SIG-M5 treated with dmso at 0.1 percent for 504 hours (cell line): ENCODE measurements at regions not wholly inside any gene's neighbourhood (a gene's known extent, or its start where the extent isn't known, plus 50 kb on each side); places are given as distances from the start of the nearest gene placed in this dataset.
"Not testable (repeated sequence)": the region's sequence is repeated elsewhere in the genome, so short reads cannot be mapped to it uniquely, and the experiment has no call there.

Experiments used
- DNase-seq: peaks from one replicate; lab custom pipeline; 2025; ENCODE audit not compliant: unreplicated experiment; lab: John Stamatoyannopoulos, UW

DNA sequence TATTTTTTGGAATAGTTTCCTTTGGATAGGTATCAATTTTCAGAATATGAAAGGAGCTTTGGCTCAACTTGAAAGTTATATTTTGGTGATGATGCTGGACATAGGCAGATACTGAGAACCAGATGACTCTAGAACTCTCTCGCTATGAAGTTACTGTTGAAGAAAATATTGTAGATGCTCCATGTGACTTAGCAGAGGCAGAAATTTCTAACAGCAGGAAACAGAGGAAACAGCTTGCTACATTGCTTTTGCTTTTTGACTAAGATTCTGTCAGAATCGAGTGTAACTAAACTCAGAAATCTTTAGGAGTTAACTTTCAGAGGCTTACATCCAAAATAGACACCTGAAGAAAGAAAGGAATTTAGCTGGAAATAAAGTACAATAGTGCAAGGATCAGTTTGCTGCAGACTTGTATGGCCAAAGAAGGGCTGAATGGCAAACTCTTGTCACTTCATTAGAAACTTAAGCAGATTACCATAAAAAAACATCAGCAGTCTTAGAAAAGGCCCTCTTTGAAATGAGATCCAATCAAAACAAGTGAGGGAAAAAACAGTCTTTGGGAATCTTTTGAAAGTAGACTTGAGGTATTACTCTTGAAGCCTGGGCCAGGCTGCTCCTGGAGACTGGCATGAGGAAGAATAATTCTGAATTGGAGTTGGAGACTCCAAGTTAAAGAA, 911.8 kb downstream of the FSCB start:
- no peak for DNase-seq

DNA sequence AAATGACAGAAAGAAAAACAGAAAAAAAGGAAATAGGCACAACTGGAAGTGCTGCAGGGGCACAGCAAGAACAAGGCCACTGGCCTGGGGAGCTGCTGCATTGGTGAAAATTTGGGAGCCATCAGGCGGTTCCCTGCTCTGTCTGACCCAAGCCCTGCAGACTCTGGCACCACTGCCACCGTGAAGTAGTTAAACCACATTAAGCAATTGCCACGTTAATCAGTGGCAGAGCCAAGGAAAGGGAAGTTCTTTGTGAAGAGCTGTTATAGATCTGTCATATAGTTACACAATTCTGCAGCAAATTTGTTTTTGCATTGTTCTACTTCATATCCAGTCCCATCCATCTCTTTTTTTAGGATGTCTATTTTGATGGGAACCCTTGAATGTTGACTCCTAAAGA, 915.3 kb downstream of the FSCB start:
- DNase-seq = peak; percentile 64

DNA sequence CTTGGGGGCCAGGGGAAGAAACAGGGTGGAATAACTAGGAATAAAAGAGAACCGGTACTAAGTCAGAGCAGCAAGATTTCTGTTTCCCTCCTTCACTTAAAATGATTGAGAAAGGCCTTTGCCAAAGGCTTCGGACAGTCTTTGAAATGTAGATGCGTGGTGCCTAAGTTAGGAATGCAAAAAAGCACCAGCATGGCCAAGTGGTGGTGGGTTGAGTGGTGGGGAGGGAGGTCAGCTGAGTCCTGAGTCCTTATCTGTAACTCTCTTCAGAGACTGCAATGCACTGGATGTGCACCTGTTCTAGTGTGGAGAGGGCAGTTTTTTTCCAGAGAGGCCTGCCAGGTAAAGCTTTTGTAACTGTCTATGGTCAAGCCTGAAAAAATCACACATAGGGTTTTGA, 919.9 kb downstream of the FSCB start:
- no peak for DNase-seq

DNA sequence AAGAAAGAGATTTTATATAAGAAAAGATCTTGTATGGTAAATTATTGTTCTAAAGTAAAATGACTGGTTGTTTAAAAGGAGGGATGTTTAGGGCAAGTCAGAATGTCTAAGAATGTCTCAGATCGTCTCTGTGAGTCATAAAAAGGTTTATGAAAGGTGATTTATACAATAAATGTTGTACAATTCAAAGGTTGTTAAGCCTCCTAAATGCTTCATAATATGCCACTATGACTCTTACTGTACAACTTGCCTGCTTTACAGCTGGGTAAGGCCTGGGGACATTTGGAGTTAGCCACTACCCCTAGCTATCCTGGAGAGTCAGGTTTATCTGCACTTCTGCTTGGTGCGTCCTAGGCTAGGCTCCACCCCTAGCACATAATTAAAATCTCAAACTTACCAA, 927.4 kb downstream of the FSCB start:
- DNase-seq = no peak

DNA sequence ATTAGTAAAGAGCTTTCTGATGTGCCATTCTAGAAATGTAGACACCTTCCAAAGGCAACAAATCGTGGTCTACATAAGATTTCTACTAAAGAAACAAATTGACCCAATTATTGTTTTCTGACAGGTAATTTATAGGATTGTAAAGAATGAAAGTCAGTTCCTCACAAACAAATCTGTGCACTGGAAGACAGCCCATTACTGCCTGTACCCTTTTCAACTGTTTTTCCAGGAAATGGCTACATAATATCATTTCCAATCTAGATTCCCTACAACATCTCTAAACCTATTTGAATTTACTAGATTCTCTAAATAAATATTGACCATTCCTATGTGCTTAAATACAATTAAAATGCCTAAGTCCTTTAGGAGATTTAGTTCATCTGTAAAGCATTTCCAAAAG, 939.1 kb downstream of the FSCB start:
- no peak for DNase-seq

DNA sequence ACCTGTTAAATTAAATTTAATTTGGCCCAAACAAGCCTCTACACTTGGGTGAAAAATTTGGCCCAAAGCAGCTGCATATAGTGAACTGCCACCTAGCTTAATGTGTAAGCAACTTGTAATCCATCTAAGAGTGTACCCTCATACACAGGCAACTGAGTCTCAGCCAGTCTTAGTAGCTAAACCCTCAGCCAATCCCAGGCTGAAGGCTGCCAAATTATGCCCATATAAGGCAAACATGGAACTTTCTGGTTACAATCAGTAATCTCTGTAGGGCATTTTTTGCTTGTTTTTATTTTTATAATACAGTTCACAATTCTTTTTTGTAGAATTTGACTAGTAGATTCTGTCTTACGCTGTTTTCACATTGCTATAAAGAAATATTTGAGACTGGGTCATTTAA, 958.7 kb downstream of the FSCB start:
- no peak for DNase-seq

DNA sequence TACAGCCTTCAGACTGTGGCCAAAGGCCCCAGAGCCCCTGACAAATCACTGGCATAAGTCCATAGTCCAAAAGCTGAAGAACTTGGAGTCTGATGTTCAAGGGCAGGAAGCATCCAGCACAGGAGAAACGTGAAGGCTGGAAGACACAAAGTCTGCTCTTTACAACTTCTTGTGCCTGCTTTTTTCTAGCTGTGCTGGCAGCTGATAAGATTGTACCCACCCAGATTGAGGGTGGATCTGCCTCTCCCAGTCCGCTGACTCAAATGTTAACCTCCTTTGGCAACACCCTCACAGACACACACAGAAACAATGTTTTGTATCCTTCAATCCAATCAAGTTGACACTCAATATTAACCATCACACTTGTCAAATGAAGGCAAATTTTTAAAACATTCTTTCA, 959.5 kb downstream of the FSCB start:
- not testable (repeated sequence) for DNase-seq

DNA sequence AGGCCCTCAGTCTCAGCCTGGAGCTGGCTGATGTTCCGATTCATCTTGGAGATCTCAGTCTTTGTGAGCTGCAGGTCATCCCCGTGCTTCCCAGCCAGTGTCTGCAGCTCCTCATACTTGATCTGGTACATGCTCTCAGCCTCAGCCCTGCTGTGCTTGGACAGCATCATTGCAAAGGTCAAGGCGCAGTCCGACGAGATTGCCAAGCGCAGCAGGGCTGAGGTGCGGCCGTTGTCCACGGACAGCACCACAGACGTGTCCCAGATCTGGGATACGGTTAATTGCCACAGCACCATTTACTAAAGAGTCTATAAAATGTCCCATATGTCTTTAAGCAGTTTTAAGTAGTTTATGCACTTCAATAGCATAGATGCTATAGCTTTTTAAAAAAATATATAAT, 965.7 kb downstream of the FSCB start:
- DNase-seq = no peak

DNA sequence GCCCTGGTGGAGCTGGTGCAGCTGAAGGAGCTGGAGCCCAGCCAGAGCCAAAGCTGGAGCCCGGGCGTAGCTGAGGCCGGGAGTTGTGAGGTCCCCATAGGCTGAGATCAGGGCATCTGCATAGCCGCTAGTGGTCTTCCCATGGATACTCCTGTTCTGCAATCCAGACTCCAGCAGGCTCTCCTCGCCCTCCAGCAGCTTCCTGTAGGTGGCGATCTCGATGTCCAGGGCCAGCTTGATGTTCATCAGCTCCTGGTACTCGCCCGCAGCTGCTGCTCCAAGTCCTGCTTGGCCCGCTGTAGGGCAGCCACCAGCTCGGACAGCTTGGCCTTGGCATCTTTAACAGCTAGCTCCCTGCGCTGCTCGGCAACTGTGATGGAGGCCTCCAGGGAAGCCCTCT, 966.1 kb downstream of the FSCB start:
- no peak for DNase-seq

DNA sequence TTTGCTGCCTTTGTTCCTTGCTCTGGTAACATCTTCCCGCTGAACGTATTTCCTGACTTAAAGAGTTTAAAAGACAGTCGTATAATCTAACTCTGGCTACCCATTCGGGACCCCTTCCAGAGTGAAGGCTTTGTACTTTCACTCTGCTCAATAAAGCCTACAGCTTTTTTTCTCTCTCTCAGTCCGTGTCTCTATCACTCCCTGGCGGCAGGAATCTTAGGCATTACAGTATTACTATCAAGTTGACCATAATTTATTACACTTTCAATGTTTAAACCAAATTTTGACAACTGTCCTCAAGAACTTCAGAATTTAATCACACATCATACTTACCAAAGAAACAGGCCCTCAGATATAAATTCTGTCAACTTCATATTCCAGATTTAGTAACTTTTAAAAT, 967.9 kb downstream of the FSCB start:
- peak; percentile 9 for DNase-seq

DNA sequence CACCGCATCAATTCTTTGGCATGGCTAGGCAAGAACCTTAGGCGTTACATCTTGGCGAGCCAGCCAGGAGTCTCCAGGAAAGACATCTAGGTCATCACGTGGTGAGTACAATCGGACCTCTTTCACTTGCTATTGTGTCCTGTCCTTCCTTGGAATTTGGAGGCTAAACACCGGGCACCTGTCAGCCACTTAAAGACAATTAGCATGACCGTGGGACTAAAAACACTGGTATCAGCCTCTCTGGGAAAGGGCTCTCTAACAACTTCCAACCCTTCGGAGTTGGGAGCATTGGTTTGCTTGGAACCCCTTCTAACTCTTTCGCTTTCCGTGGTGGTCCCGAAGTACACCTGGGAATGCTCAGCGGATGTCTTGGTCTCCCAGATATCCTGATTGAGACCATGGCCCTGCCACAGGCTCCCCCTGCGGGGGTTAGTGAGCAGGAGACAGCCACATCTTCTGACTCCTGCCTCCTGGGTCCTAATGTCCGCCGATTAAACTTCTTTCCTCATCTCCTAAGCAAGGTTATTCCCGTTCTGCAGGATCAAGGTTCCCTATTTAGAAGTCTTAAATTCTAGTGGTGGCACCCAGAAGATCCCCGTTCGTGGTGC, 971.7 kb downstream of the FSCB start:
- DNase-seq = no peak

DNA sequence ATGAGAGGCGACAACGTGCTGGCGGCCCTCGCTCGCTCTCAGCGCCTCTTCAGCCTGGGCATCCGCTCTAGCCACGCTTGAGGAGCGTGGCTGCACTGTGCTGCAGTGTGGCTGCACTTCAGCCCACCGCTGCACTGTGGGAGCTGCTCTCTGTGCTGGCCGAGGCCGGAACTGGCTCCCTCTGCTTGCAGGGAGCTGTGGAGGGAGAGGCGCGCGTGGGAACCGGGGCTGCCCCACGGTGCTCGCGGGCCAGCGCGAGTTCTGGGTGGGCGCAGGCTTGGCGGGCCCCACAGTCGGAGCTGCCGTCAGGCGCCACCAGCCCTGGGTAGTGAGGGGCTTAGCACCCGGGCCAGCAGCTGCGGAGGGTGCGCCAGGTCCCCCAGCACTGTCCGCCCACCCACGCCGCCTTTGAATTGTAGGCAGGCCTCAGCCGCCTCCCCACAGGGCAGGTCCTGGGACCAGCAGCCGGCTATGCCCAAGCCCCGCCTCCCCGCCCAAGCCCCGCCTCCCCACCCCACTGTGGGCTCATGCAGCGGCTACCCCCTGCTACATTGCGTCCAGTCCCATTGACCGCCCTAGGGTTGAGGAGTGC, 974.2 kb downstream of the FSCB start:
- DNase-seq = no peak

DNA sequence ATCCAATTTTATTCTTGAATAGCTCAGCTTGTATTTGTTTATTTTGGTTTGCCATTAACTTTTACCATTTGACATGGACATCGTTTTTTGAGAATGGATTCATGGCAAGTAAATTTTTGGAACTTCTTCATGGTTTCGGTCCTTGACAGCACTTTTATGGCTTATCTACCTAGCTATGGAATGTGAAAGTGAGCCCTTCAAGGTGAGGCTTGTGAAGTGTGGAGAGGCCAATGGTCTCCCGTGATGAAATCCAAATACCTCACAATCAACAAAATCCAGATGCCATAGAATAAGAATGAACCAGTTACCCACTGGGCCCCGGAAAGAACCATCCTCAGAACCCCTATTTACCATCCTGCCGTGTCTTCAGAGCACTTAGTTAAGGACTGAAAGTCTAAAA, 978.8 kb downstream of the FSCB start:
- no peak for DNase-seq

DNA sequence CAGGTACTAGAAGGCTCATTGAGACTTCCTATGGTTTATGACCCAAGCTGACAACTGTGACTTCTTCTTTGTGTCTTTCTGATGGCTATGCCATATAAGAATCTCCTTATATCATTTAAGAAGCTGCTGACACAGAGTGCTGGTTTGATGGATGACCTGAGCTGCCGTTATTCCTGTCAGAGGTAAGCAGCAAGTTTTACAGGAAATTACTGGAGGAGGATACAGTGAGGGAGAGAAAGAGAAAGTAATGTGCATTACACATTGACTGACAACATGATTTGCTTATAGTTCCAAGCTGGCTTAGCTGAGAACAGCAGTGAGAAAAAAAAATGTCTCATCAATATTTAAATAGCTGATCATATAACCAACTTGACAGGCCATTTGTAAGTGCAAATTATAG, 981.4 kb downstream of the FSCB start:
- no peak for DNase-seq

DNA sequence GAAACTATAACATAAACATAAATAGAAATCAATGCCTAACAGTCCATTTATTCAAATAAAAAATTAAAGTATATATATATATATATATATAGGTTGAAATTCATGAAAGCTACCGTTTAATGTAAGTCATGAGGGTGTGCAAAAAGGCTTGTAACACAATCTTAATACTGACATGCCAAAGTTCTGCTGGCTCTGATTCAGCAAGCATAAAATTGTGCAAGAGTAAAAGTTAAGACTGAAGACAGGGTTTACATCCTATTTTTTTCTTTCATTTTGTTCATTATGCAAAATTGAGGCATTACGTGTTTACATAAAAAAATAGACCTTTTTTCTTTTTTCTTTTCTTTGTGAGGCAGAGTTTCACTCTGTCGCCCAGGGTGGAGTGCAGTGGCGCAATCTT, 984.2 kb downstream of the FSCB start:
- DNase-seq = no peak

DNA sequence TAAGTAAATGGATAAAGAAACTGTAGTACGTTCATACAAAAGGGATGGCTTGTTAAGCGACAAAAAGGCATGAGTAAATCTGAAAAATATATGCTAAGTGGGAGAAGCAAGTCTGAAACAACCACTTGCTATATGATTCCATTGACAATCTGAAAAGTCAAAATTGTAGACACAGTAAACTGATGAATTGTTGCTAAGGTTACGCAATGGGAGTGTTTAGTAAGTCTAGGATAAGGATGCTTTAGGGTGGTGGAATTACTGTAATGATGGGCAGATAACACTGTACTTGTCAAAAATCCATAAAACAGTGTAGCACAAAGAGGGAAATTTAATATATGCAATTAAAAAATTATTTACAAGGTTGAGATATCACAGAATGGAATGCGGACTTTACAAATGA, 984.9 kb downstream of the FSCB start:
- DNase-seq = no peak

DNA sequence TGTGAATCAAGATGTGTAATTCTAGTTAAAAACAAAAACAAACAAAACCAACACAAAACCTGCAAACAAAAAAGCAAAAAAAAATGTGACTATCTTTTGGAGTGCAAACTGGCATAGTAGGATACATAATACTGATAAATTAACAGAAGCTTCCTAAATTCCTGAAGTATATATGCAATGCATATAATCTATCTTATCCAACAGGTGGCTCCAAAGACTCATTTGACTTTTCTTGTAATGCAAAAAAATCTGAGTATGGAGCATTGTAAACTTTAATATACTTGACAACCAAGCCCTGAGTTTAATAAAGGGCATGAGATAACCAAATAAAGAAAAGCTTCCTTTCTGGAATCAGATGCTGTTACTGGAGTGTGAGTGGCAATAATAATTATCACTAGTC, 1003.6 kb downstream of the FSCB start:
- peak; percentile 27 for DNase-seq

DNA sequence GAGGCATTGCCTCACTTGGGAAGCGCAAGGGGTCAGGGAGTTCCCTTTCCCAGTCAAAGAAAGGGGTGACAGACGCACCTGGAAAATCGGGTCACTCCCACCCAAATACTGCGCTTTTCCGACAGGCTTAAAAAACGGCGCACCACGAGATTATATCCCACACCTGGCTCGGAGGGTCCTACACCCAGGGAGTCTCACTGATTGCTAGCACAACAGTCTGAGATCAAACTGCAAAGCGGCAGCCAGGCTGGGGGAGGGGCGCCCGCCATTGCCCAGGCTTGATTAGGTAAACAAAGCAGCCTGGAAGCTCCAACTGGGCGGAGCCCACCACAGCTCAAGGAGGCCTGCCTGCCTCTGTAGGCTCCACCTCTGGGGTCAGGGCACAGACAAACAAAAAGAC, 1014.7 kb downstream of the FSCB start:
- DNase-seq = not testable (repeated sequence)

DNA sequence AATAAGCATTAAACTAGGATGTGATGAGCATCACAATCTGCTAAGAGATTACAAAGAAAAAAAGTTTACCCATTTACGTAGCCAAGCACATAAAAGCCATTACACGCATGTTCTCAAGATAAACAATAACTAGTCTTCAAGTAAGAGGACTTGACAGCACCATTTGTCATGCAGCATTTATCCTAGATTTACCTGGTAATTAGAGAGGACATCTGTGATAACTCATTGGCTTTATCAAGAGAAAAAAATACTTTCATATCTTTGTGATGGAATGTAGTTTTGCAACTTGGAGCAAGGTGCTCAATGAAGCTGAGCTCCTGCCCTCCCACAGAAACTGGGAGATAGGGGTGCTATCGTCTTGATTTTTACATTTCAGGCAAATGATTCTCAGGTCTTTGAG, 1023.7 kb downstream of the FSCB start:
- DNase-seq = no peak

DNA sequence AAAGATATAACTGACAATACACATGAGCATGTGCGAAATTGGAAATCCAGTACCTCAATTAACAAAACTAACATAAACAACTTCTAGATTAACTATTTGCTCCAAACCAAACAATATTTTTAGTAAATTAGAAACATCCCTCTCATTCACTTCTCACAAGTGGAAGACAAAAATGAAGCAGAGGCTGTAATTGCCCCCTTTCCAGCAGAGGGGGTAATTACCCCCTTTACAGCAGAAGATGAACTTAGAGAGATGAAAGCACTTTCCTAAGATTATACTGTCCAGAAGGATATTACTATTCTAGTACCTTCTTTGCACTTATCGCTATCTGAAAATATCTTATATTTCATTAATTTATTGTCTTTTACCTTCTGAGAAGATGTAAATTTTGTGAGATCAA, 1025.2 kb downstream of the FSCB start:
- no peak for DNase-seq

DNA sequence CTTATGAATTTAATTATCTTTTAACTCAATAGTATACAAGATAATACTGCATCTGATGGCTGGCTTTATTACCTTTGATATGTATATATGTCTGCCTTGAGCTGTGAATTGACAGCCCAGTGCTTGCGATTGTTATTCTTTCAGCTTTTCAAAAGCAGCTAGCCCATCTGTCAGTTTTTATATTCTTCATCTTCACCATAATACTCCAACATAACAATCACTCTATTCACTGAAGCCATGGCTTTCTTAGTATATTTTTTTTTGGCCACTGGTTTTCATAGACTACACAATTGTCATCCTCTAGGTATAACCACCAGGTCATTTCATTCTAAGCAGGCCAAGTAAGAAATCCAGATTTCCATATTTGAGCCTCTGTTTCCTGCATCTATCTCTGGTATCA, 1026.1 kb downstream of the FSCB start:
- no peak for DNase-seq

DNA sequence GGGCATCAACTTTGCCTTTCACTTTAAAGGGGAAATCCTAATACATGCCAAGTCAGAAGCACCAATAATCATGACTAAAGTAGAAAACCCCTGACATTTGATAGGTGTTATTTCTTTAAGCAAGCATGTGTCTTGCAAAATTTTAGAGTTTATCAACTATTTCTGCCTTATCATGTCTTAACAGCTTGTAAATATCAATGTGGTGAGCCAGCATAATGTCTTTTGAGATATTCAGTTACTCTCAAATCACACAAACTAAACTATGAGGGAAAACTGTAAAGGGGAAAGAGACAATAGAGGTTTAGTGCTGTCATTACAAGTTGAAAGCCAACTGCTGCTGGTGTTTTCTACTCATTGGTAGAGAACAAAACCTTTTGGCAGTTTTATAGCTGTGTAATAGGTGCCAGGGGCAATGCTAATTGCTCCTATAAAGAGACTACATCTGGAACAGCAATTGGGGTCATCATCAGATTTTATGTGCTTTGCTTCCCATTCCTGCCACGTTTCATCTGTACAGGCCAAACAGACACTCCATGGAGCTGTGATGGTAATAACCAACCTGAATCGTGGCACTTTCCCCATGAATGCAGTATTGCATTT, 1027.4 kb downstream of the FSCB start:
- no peak for DNase-seq
